H1 (cell line): ENCODE measurements at regions not wholly inside any gene's neighbourhood (a gene's known extent, or its start where the extent isn't known, plus 50 kb on each side); places are given as distances from the start of the nearest gene placed in this dataset.

Source experiments
- CTCF ChIA-PET: fragments of 300-600 bp; sonication (Branson Sonifier 250); formaldehyde crosslinking; loops from one replicate; lab custom pipeline; 2021; ENCODE audit not compliant: partially characterized antibody; lab: Charles Lee
- POLR2A ChIA-PET: fragments of 300-600 bp; sonication (Branson Sonifier 250); formaldehyde crosslinking; loops from one replicate; lab custom pipeline; 2021; ENCODE audit warnings: inconsistent platforms; ENCODE audit not compliant: partially characterized antibody; lab: Charles Lee
- DNase-seq, 2 experiments: peaks; one replicate each; pipeline versions ENCODE4 v3.0.0 to v3.0.0-alpha.2; 2010 to 2022; ENCODE audit warnings: low spot score in 2 of 2, low read depth in 1 of 2, mixed read lengths in 1 of 2
- FAIRE-seq: peaks from 2 replicates; lab custom pipeline; 2011; peaks lifted over from hg19 to GRCh38; lab: Jason Lieb, UNC
- H2AFZ ChIP-seq: 2 replicates; pipeline ENCODE4 v1.8.1; 2012; ENCODE audit warnings: low read length, inconsistent platforms
- H2AK5ac ChIP-seq: 2 replicates; pipeline ENCODE4 v1.6.1; 2013; ENCODE audit warnings: low read depth, low read length
- H2BK120ac ChIP-seq: replicated peaks from 2 replicates; pipeline ENCODE3; 2013; ENCODE audit warnings: low read depth, low read length, inconsistent platforms
- H2BK12ac ChIP-seq: 2 replicates; pipeline ENCODE4 v1.6.1; 2013; ENCODE audit warnings: low read depth, low read length
- H2BK15ac ChIP-seq: 2 replicates; pipeline ENCODE4 v1.6.1; 2013; ENCODE audit warnings: low read length
- H2BK20ac ChIP-seq: 2 replicates; pipeline ENCODE4 v1.6.1; 2013; ENCODE audit warnings: low read length
- H2BK5ac ChIP-seq: 2 replicates; pipeline ENCODE4 v1.6.1; 2013; ENCODE audit warnings: low read depth, low read length
- H3K14ac ChIP-seq: 2 replicates; pipeline ENCODE4 v1.6.1; 2013; ENCODE audit warnings: inconsistent platforms; ENCODE audit not compliant: insufficient read length
- H3K18ac ChIP-seq: 2 replicates; pipeline ENCODE4 v1.6.1; 2013; ENCODE audit warnings: low read length; ENCODE audit errors: extremely low read depth
- H3K23ac ChIP-seq: 2 replicates; pipeline ENCODE4 v1.6.1; 2013; ENCODE audit warnings: inconsistent platforms; ENCODE audit not compliant: insufficient read length
- H3K23me2 ChIP-seq: 2 replicates; pipeline ENCODE4 v1.6.1; 2013; ENCODE audit warnings: low read depth, low read length
- H3K27ac ChIP-seq: 2 replicates; pipeline ENCODE4 v1.6.1; 2011; ENCODE audit warnings: low read depth, low read length, inconsistent platforms
- H3K27me3 ChIP-seq, 4 experiments: replicated peaks in 1 of 4; 1 replicate in 1 of 4; 2 replicates in 3 of 4; pipeline versions ENCODE4 v1.6.1 to v1.8.1; 2011 to 2013; ENCODE audit warnings: low read length in 3 of 4, mild to moderate bottlenecking in 3 of 4, inconsistent platforms in 2 of 4, mixed read lengths in 2 of 4, moderate library complexity in 1 of 4; ENCODE audit not compliant: control insufficient read depth in 3 of 4, insufficient read depth in 3 of 4; ENCODE audit errors: extremely low read depth in 1 of 4
- H3K36me3 ChIP-seq, 4 experiments: 2 replicates each; pipeline versions ENCODE4 v1.6.1 to v1.8.1; 2011 to 2013; ENCODE audit warnings: mild to moderate bottlenecking in 4 of 4, low read length in 3 of 4, moderate library complexity in 2 of 4, control low read depth in 1 of 4, inconsistent platforms in 1 of 4; ENCODE audit not compliant: insufficient read depth in 4 of 4, control insufficient read depth in 2 of 4
- H3K4ac ChIP-seq: replicated peaks from 2 replicates; pipeline ENCODE3; 2013; ENCODE audit warnings: low read length, low read depth, mixed read lengths, inconsistent platforms; ENCODE audit not compliant: insufficient read length
- H3K4me1 ChIP-seq, 4 experiments: replicated peaks in 1 of 4; 1 replicate in 1 of 4; 2 replicates in 3 of 4; pipeline versions ENCODE4 v1.6.1 to v1.8.1; 2011 to 2013; ENCODE audit warnings: low read length in 3 of 4, inconsistent platforms in 2 of 4, mixed read lengths in 1 of 4; ENCODE audit not compliant: insufficient read depth in 4 of 4, control insufficient read depth in 3 of 4
- H3K4me2 ChIP-seq, 2 experiments: 2 replicates each; pipeline versions ENCODE4 v1.6.1 to v1.8.1; 2011 to 2013; ENCODE audit warnings: low read depth in 2 of 2, low read length in 2 of 2, control low read depth in 1 of 2, inconsistent platforms in 1 of 2, mild to moderate bottlenecking in 1 of 2; ENCODE audit not compliant: insufficient read depth in 1 of 2
- H3K4me3 ChIP-seq, 4 experiments: fragments of 200-600, 300-600 bp in 1 of 4; sonication (generic), shearing (Covaris generic), sonication (Bioruptor Twin) in 1 of 4; 2 replicates each; pipeline versions ENCODE4 v1.5.1 to v1.8.1; 2011 to 2016; ENCODE audit warnings: low read length in 4 of 4, low read depth in 3 of 4, control low read depth in 2 of 4, inconsistent platforms in 2 of 4, mild to moderate bottlenecking in 2 of 4, mixed read lengths in 1 of 4, moderate library complexity in 1 of 4; ENCODE audit not compliant: insufficient read depth in 2 of 4; ENCODE audit errors: extremely low read depth in 1 of 4
- H3K56ac ChIP-seq: replicated peaks from 2 replicates; pipeline ENCODE3; 2013; ENCODE audit warnings: low read depth, mild to moderate bottlenecking, mixed read lengths, low read length, inconsistent platforms; ENCODE audit not compliant: insufficient read length
- H3K79me1 ChIP-seq: 2 replicates; pipeline ENCODE4 v1.6.1; 2013; ENCODE audit warnings: low read depth, low read length, control low read depth
- H3K79me2 ChIP-seq, 2 experiments: 2 replicates each; pipeline versions ENCODE4 v1.6.1 to v1.8.1; 2012 to 2013; ENCODE audit warnings: low read length in 2 of 2, mild to moderate bottlenecking in 2 of 2, inconsistent platforms in 1 of 2; ENCODE audit not compliant: insufficient read depth in 2 of 2, control insufficient read depth in 1 of 2
- H3K9ac ChIP-seq, 4 experiments: replicated peaks in 1 of 4; 1 replicate in 1 of 4; 2 replicates in 3 of 4; pipeline versions ENCODE4 v1.6.1 to v1.8.1; 2011 to 2013; ENCODE audit warnings: low read depth in 3 of 4, low read length in 3 of 4, control low read depth in 2 of 4, mild to moderate bottlenecking in 2 of 4, moderate library complexity in 2 of 4, inconsistent platforms in 1 of 4; ENCODE audit errors: extremely low read depth in 1 of 4
- H3K9me3 ChIP-seq, 2 experiments: 2 replicates each; pipeline versions ENCODE4 v1.6.1 to v1.8.1; 2012 to 2013; ENCODE audit warnings: mild to moderate bottlenecking in 2 of 2, moderate library complexity in 2 of 2, control low read depth in 1 of 2, inconsistent platforms in 1 of 2, low read depth in 1 of 2, low read length in 1 of 2, mixed read lengths in 1 of 2; ENCODE audit not compliant: insufficient read depth in 2 of 2
- H4K20me1 ChIP-seq, 2 experiments: replicated peaks in 1 of 2; 2 replicates each; pipeline versions ENCODE3 to v1.8.1; 2011 to 2013; ENCODE audit warnings: inconsistent platforms in 2 of 2, low read length in 2 of 2, mild to moderate bottlenecking in 1 of 2; ENCODE audit not compliant: insufficient read depth in 2 of 2, control insufficient read depth in 1 of 2
- H4K5ac ChIP-seq: 2 replicates; pipeline ENCODE4 v1.6.1; 2013; ENCODE audit warnings: low read length, low read depth, mixed read lengths, inconsistent platforms; ENCODE audit not compliant: insufficient read length
- H4K8ac ChIP-seq: 2 replicates; pipeline ENCODE4 v1.8.0; 2013; ENCODE audit warnings: mild to moderate bottlenecking, moderate library complexity, low read length, inconsistent platforms; ENCODE audit not compliant: insufficient read depth; ENCODE audit errors: extremely low read depth
- H4K91ac ChIP-seq: replicated peaks from 2 replicates; pipeline ENCODE3; 2013; ENCODE audit warnings: low read length, mixed read lengths, inconsistent platforms; ENCODE audit not compliant: insufficient read length
- CBX5 ChIP-seq: fragments of 300-800, 300-1000 bp; sonication (generic); IDR thresholded peaks from 2 replicates; pipeline ENCODE4 v1.7.1; 2016; ENCODE audit warnings: antibody characterized with exemption, low read length, low read depth
- CHD2 ChIP-seq: IDR thresholded peaks from 2 replicates; pipeline ENCODE4 v1.6.1; 2012; ENCODE audit warnings: low read length, improper control_type of control experiment
- EP300 ChIP-seq, 2 experiments: IDR thresholded peaks; 1 replicate in 1 of 2; 2 replicates in 1 of 2; pipeline ENCODE4 v1.6.1; 2011 to 2012; ENCODE audit warnings: low read depth in 2 of 2, low read length in 2 of 2, mild to moderate bottlenecking in 2 of 2, borderline replicate concordance in 1 of 2, inconsistent platforms in 1 of 2, moderate library complexity in 1 of 2
- FOSL1 ChIP-seq: IDR thresholded peaks from 2 replicates; pipeline ENCODE4 v1.6.1; 2011; ENCODE audit warnings: mild to moderate bottlenecking, low read depth, low read length, moderate library complexity; ENCODE audit not compliant: insufficient read depth
- GTF2F1 ChIP-seq: IDR thresholded peaks from 2 replicates; pipeline ENCODE4 v1.6.1; 2012; ENCODE audit warnings: low read depth, low read length, improper control_type of control experiment, borderline replicate concordance
- NRF1 ChIP-seq: IDR thresholded peaks from 2 replicates; pipeline ENCODE4 v1.6.1; 2011; ENCODE audit warnings: mild to moderate bottlenecking, low read depth, low read length, improper control_type of control experiment
- RNF2 ChIP-seq: fragments of 200-900, 300-1000 bp; sonication (generic); IDR thresholded peaks from 2 replicates; pipeline ENCODE4 v1.7.1; 2016; ENCODE audit warnings: borderline replicate concordance, low read depth, mild to moderate bottlenecking, antibody characterized with exemption, low read length; ENCODE audit not compliant: poor library complexity, severe bottlenecking; ENCODE audit errors: missing control alignments
- RXRA ChIP-seq: IDR thresholded peaks from 2 replicates; pipeline ENCODE4 v1.6.1; 2011; ENCODE audit warnings: low read depth, mild to moderate bottlenecking, low read length, moderate library complexity; ENCODE audit not compliant: insufficient read depth
- SIN3A ChIP-seq, 2 experiments: IDR thresholded peaks in 1 of 2; conservative IDR thresholded peaks in 1 of 2; 2 replicates each; pipeline ENCODE4 v1.6.1; 2011 to 2012; ENCODE audit warnings: low read length in 2 of 2, improper control_type of control experiment in 1 of 2, low read depth in 1 of 2, mild to moderate bottlenecking in 1 of 2
- SRF ChIP-seq: IDR thresholded peaks from 2 replicates; pipeline ENCODE4 v1.6.1; 2011; ENCODE audit warnings: mild to moderate bottlenecking, low read depth, low read length, moderate library complexity
- WGBS, 2 experiments: shearing (Covaris generic) in 1 of 2; methylation state at CpG; one replicate each; pipeline versions ENCODE4 v1.1.6 to v1.1.7; 2013 to 2015; ENCODE audit warnings: low lambda C conversion rate in 2 of 2, mixed read lengths in 2 of 2, inconsistent platforms in 1 of 2, low coverage in 1 of 2, missing lambda C conversion rate in 1 of 2; ENCODE audit not compliant: insufficient replicate concordance in 2 of 2, insufficient coverage in 1 of 2, insufficient read length in 1 of 2; ENCODE audit errors: extremely low coverage in 1 of 2, missing lambda C conversion rate in 1 of 2; 5-methylcytosine and 5-hydroxymethylcytosine counted together
- TF ChIP-seq, protein P1 (sequence below): IDR thresholded peaks from 2 replicates; pipeline ENCODE4 v1.6.1; 2011; ENCODE audit warnings: low read length, improper control_type of control experiment

DNA sequence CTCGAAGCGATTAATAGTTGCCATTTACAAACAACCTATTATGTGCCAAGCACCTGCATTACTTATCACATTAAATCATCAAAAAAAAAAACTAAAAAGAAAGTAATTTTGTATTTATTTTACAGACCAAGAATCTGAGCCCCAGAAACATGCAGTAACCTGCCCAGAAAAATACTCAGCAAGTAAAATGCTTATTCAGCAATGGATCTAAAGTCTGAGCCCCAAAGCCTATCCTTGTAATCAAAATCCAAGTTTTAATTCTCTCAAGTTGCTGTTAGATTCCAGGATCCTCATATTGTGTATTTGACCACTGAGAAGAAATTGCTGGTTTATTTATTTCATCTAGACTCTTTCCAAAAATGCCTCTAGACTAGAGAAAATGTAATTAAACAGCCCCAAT, 783.3 kb upstream of the API5 start:
- H3K14ac ChIP-seq = no peak overlapping the region
- H2BK12ac ChIP-seq = no peak overlapping the region
- WGBS, 2 experiments = 92% methylated on average over 2 of the region's 2 CpGs; no CpG with 5 or more reads in 1 of the 2 experiments
- H3K18ac ChIP-seq = no peak overlapping the region
- no peak overlapping the region for H4K91ac ChIP-seq
- H3K27me3 ChIP-seq = no peaks in the 10 kb centered on the region
- H2BK15ac ChIP-seq = no peak overlapping the region
- H3K27ac ChIP-seq = no peak overlapping the region
- no peak overlapping the region for H3K4me2 ChIP-seq
- no peak overlapping the region for H3K4ac ChIP-seq
- H4K8ac ChIP-seq = no peak overlapping the region
- H3K4me3 ChIP-seq = no peak overlapping the region
- TF ChIP-seq, protein P1, sequence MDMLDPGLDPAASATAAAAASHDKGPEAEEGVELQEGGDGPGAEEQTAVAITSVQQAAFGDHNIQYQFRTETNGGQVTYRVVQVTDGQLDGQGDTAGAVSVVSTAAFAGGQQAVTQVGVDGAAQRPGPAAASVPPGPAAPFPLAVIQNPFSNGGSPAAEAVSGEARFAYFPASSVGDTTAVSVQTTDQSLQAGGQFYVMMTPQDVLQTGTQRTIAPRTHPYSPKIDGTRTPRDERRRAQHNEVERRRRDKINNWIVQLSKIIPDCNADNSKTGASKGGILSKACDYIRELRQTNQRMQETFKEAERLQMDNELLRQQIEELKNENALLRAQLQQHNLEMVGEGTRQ = no peak
- no peak for TF ChIP-seq FOSL1
- no peak for TF ChIP-seq EP300 (IDR thresholded peaks at IDR 0.05; ENCODE audit: borderline replicate concordance in 1 of 2, low read depth in 2 of 2, low read length in 2 of 2)
- TF ChIP-seq CHD2 = no peak
- no peak for TF ChIP-seq SIN3A (conservative IDR thresholded peaks at IDR 0.05 in 1 of 2, IDR thresholded peaks at IDR 0.05 in 1 of 2; ENCODE audit: low read depth in 1 of 2, low read length in 2 of 2)
- TF ChIP-seq RXRA = no peak
- no peak for TF ChIP-seq SRF
- no peak for TF ChIP-seq RNF2
- TF ChIP-seq GTF2F1 = no peak
- no peak for TF ChIP-seq NRF1
- no peak for TF ChIP-seq CBX5
- TF ChIP-seq, all 59 proteins: peak for 0
- H3K56ac ChIP-seq = no peak overlapping the region
- ChIA-PET POLR2A (no interaction called here), CTCF (interaction anchor here (1.6 kb wide), 1 partner anchor 103 kb away, joined by 7 read pairs; no protein-coding TSS in a partner anchor)
- no peak overlapping the region for H2BK5ac ChIP-seq
- no peaks in the 10 kb centered on the region for H3K79me2 ChIP-seq
- no peak overlapping the region for H4K5ac ChIP-seq
- no peaks in the 10 kb centered on the region for H3K9me3 ChIP-seq
- no peaks in the 10 kb centered on the region for H3K23me2 ChIP-seq
- H3K23ac ChIP-seq = no peak overlapping the region
- DNase-seq (no peak), FAIRE-seq (no peak)
- H4K20me1 ChIP-seq = no peaks in the 10 kb centered on the region
- H3K4me1 ChIP-seq = peaks cover 0 to 6% (median 2%) of the 10 kb centered on the region in 4 experiments; a peak in 4 of 7 replicates
- H2BK20ac ChIP-seq = no peak overlapping the region
- no peaks in the 10 kb centered on the region for H3K79me1 ChIP-seq
- H3K9ac ChIP-seq = no peak overlapping the region
- H2AK5ac ChIP-seq = no peak overlapping the region
- H3K36me3 ChIP-seq = no peaks in the 10 kb centered on the region
- no peak overlapping the region for H2AFZ ChIP-seq
- H2BK120ac ChIP-seq = no peak overlapping the region
